Cerebellar cortex (tissue), 1 donor: ENCODE measurements at regions not wholly inside any gene's neighbourhood (a gene's known extent, or its start where the extent isn't known, plus 50 kb on each side); places are given as distances from the start of the nearest gene placed in this dataset.

Experiments
- DNase-seq: peaks from one replicate; pipeline ENCODE4 v3.0.0-alpha.2; 2015; ENCODE audit warnings: low spot score

GRCh38 chr4:54988655-54989054 is 136.7 kb downstream of the KDR start:
- no peak for DNase-seq

- no peak for DNase-seq
These were observed 139.1 kb downstream of the KDR start for GRCh38 chr4:54986095-54986846.

- no peak for DNase-seq
These were observed 148.7 kb downstream of the KDR start for GRCh38 chr4:54976682-54977081.

GRCh38 chr4:54976031-54976430 is 149.4 kb downstream of the KDR start:
- DNase-seq, result no peak

GRCh38 chr4:54973784-54974183 is 151.6 kb downstream of the KDR start:
- DNase-seq, result no peak

GRCh38 chr4:54971474-54971950 is 153.9 kb downstream of the KDR start:
- peak; percentile 30 for DNase-seq

GRCh38 chr4:54967289-54967688 is 158.1 kb downstream of the KDR start:
- DNase-seq, result no peak

- peak; percentile 5 for DNase-seq
These were observed 163.9 kb downstream of the KDR start for GRCh38 chr4:54961357-54961975.

GRCh38 chr4:54959651-54960116 is 165.7 kb downstream of the KDR start:
- DNase-seq, result no peak

GRCh38 chr4:54959131-54959530 is 166.3 kb downstream of the KDR start:
- DNase-seq, result no peak

- DNase-seq, result no peak
These were observed 167.2 kb downstream of the KDR start for GRCh38 chr4:54958236-54958635.

GRCh38 chr4:54954656-54955388 is 170.6 kb downstream of the KDR start:
- DNase-seq, result no peak

GRCh38 chr4:54946741-54947140 is 178.7 kb downstream of the KDR start:
- no peak for DNase-seq

- DNase-seq, result no peak
These were observed 179.6 kb downstream of the KDR start for GRCh38 chr4:54945838-54946237.

- DNase-seq, result no peak
These were observed 182.7 kb downstream of the KDR start for GRCh38 chr4:54942721-54943120.

- DNase-seq, result no peak
These were observed 183.3 kb downstream of the KDR start for GRCh38 chr4:54941994-54942552.

GRCh38 chr4:54940996-54941865 is 184.2 kb downstream of the KDR start:
- no peak for DNase-seq

GRCh38 chr4:54937501-54937900 is 187.9 kb downstream of the KDR start:
- no peak for DNase-seq

GRCh38 chr4:54933579-54933978 is 191.8 kb downstream of the KDR start:
- no peak for DNase-seq

GRCh38 chr4:54930226-54930625 is 195.2 kb downstream of the KDR start:
- no peak for DNase-seq

GRCh38 chr4:54929459-54929858 is 195.9 kb downstream of the KDR start:
- DNase-seq, result no peak

GRCh38 chr4:54924891-54925290 is 200.5 kb downstream of the KDR start:
- DNase-seq, result no peak
